ENCODE measurements at regions not wholly inside any gene's neighbourhood (a gene's known extent, or its start where the extent isn't known, plus 50 kb on each side); places are given as distances from the start of the nearest gene placed in this dataset.

DNA sequence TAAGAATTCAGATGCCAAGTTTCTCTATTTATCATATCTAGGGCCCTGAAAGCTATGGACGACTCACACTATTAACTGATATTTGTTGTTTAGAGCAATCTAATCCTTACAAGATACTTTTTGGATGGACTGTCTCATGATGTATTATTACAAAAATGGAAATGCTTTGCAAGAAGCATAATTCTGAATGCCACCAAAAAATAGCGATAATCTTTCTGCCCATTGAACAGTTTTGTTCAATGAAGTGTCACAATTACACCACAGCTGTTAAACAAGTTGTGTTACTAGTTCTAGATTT, 460.4 kb upstream of the JARID2 start:
- Histone ChIP-seq H3K4me3 (ENCODE audit: low read depth, low read length) (no peak overlapping the region), H3K36me3 (ENCODE audit: control insufficient read depth, insufficient read depth, low read length) (no peaks in the 10 kb centered on the region), H3K27me3 (ENCODE audit: control insufficient read depth, insufficient read depth, low read length) (no peaks in the 10 kb centered on the region)
- TF ChIP-seq, protein P1, sequence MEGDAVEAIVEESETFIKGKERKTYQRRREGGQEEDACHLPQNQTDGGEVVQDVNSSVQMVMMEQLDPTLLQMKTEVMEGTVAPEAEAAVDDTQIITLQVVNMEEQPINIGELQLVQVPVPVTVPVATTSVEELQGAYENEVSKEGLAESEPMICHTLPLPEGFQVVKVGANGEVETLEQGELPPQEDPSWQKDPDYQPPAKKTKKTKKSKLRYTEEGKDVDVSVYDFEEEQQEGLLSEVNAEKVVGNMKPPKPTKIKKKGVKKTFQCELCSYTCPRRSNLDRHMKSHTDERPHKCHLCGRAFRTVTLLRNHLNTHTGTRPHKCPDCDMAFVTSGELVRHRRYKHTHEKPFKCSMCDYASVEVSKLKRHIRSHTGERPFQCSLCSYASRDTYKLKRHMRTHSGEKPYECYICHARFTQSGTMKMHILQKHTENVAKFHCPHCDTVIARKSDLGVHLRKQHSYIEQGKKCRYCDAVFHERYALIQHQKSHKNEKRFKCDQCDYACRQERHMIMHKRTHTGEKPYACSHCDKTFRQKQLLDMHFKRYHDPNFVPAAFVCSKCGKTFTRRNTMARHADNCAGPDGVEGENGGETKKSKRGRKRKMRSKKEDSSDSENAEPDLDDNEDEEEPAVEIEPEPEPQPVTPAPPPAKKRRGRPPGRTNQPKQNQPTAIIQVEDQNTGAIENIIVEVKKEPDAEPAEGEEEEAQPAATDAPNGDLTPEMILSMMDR (IDR thresholded peaks at IDR 0.05; ENCODE audit: insufficient read depth, low read length, severe bottlenecking): no peak
- no peak for DNase-seq (ENCODE audit: low read depth)
- FAIRE-seq: no peak

DNA sequence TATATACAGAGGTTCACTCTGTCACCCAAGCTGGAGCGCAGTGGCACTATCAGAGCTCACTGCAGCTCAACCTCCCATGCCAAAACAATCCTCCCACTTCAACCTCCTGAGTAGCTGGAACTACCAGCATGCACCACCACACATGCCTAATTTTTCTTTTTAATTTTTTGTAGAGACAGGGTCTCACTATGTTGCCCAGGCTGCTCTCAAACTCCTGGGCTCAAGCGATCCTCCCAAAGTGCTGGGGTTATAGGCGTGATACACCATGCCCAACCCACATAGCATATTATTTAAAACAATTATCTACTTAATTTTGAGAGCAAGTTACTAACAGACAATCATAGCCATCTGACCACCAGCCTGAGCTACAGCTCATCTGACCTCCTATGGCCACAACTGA, 459.9 kb upstream of the JARID2 start:
- TF ChIP-seq, protein P1 (IDR thresholded peaks at IDR 0.05; ENCODE audit: insufficient read depth, low read length, severe bottlenecking): no peak
- FAIRE-seq: no peak
- no peak overlapping the region for H3K4me3 ChIP-seq (ENCODE audit: low read depth, low read length)

DNA sequence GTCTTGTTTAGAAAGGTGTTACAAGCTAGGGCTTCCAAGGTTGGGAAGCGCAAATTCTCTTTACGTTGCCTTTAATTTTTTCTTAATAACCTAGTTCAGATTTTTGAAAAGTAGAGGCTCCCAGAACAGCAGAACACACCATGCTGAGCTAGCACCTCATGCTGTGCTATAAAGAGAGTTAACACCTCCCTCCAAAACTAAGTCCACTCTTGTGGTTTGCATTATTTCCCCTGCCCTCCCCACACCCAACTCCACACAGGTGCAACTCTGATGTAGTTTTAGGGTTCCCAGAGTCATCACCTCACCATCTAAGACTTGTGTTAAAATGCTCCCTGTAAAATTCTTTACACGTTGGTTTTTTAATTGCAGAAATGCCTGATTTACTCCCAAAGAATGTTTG, 459.4 kb upstream of the JARID2 start:
- no peaks in the 10 kb centered on the region for H3K36me3 ChIP-seq (ENCODE audit: control insufficient read depth, insufficient read depth, low read length)
- H3K27me3 ChIP-seq (ENCODE audit: control insufficient read depth, insufficient read depth, low read length): no peaks in the 10 kb centered on the region
- no peak for FAIRE-seq
- DNase-seq (ENCODE audit: low read depth): no peak
- TF ChIP-seq, protein P1 (IDR thresholded peaks at IDR 0.05; ENCODE audit: insufficient read depth, low read length, severe bottlenecking): no peak
- H3K4me3 ChIP-seq (ENCODE audit: low read depth, low read length): no peak overlapping the region

More for the DNA sequence above, 459.9 kb upstream of the JARID2 start:
- Histone ChIP-seq H3K36me3 (ENCODE audit: control insufficient read depth, insufficient read depth, low read length) (no peaks in the 10 kb centered on the region), H3K27me3 (ENCODE audit: control insufficient read depth, insufficient read depth, low read length) (no peaks in the 10 kb centered on the region)
- no peak for DNase-seq (ENCODE audit: low read depth)

DNA sequence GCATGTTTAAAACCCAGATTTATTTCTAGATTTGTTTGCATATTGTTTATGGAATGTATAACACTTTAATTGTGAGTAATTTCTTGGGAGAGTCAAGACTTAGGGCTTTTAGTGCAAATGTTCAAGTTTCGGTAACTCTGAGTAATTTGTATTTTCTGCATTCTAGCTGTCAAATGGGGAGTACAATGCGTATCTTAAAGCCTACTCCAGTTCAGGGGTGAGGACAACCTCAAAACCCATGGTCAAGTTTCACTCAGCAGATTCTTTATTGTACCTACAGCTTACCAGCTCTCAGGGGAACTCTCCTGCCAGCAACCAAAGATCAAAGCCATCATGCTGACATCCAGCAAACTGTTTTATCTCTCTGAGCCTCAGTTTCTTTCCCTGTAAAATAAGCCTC, 458.6 kb upstream of the JARID2 start:
- H3K4me3 ChIP-seq (ENCODE audit: low read depth, low read length): no peak overlapping the region
- DNase-seq (ENCODE audit: low read depth) (no peak), FAIRE-seq (no peak)
- TF ChIP-seq, protein P1 (IDR thresholded peaks at IDR 0.05; ENCODE audit: insufficient read depth, low read length, severe bottlenecking): no peak
- H3K27me3 ChIP-seq (ENCODE audit: control insufficient read depth, insufficient read depth, low read length): no peaks in the 10 kb centered on the region
- no peaks in the 10 kb centered on the region for H3K36me3 ChIP-seq (ENCODE audit: control insufficient read depth, insufficient read depth, low read length)

DNA sequence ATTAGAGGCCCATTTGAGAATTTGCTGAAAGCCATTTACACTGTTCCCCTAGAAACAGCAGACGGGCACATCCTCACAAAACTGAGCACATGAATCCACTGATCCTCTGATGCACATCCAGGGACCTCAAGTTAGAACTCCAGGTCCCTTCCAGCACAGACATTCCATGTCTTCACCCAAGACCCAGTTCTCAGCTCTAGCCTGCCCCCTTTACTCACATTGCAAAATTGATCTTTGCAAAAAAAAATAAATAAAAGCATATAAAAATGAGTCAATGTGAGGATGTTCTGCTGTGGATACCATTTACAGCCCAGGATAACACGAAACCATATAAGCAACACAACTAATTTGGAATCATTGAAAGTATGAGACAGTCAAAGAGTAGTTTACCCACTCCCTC, 458.2 kb upstream of the JARID2 start:
- DNase-seq (ENCODE audit: low read depth) (no peak), FAIRE-seq (no peak)
- TF ChIP-seq, protein P1 (IDR thresholded peaks at IDR 0.05; ENCODE audit: insufficient read depth, low read length, severe bottlenecking): no peak
- no peak overlapping the region for H3K4me3 ChIP-seq (ENCODE audit: low read depth, low read length)
- H3K27me3 ChIP-seq (ENCODE audit: control insufficient read depth, insufficient read depth, low read length): no peaks in the 10 kb centered on the region
- H3K36me3 ChIP-seq (ENCODE audit: control insufficient read depth, insufficient read depth, low read length): no peaks in the 10 kb centered on the region

DNA sequence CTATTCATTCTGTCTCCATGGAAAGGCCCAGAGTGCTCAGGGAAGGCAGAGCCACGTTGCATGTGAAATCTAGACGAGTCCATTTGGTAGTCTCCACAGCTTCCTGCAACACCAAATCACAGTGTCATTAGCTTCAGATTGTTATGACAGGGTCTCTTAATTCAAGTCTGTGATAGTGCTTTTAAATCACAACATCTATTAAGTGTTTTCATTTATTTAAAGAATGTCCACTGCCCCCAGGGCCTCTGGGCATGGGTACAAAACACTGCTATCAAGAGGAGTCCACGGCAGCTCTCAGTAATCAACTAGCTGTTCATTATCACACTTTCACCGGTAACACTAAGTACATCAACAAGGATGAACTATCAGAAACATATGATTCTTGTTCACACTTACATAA, 455.9 kb upstream of the JARID2 start:
- Histone ChIP-seq H3K27me3 (ENCODE audit: control insufficient read depth, insufficient read depth, low read length) (no peaks in the 10 kb centered on the region), H3K4me3 (ENCODE audit: low read depth, low read length) (no peak overlapping the region), H3K36me3 (ENCODE audit: control insufficient read depth, insufficient read depth, low read length) (no peaks in the 10 kb centered on the region)
- DNase-seq (ENCODE audit: low read depth) (no peak), FAIRE-seq (no peak)
- TF ChIP-seq, protein P1 (IDR thresholded peaks at IDR 0.05; ENCODE audit: insufficient read depth, low read length, severe bottlenecking): no peak
